RKO (cell line): ENCODE measurements at regions not wholly inside any gene's neighbourhood (a gene's known extent, or its start where the extent isn't known, plus 50 kb on each side); places are given as distances from the start of the nearest gene placed in this dataset.
"Not testable (repeated sequence)": the region's sequence is repeated elsewhere in the genome, so short reads cannot be mapped to it uniquely, and the experiment has no call there.

ENCODE experiments used
- DNase-seq: peaks from one replicate; pipeline ENCODE4 v3.0.0-alpha.2; 2016; ENCODE audit warnings: low spot score

DNA sequence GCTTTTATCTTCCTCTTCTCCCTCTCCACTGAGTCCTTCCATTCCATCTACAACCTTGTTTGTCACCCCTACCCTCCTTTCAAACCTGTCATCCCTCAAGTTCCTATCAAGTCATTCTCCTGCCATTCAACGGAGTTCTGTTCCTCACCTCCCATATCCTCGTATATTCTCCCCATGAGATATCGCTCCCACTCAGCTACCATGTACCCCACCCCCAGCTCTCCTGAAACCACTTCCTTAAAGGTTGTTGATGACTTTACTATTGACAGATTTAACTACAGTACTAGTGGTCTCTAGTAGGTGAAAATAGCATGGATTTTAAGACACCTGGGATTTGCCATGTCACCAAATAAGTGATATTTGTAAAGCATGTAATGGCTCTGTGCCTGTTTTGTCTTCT lies 107.4 kb upstream of the BARHL2 start:
- no peak for DNase-seq

DNA sequence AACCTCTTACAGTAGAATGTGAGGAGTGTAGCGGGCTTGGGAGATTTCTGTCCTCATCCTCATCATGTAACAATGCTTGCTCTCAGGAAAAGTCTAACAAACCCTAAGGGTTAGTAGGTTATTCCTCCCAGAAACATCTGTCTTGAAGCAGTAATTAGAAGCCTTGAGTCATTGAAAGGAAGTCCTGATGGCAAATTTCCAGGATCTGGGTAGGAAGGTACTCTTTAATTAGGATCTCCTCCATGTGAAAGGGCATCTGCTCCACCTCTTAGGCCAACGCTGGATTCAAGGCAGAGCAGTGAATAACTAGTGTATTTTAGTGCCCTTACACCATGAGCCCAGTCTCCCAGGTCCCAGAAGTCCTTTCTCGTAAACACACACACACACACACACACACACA lies 106.6 kb upstream of the BARHL2 start:
- peak; percentile 3 for DNase-seq

- DNase-seq, result no peak
Measured at GRCh38 chr1:90821788-90822359, 104.8 kb upstream of the BARHL2 start.

- DNase-seq, result no peak
Measured at GRCh38 chr1:90821152-90821787, 104.2 kb upstream of the BARHL2 start.

DNA sequence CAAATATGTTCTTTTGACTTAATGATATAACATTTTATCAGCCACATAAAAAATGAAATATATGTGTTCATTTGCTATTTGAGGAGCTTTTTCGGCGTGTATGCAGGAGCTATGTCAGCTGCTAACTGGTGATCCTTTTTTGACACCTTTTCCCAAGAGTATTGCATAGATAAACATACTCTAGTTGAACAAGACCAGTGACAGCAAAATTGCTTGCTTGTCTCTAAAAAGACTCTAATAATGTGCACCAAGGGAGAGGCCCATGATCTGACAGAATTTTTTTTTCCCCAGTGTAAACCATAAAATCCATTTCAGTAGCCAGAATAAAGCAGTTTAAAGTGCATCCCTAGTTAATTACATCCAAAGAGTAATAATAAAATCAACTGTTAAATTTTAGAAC lies 103.6 kb upstream of the BARHL2 start:
- no peak for DNase-seq

DNA sequence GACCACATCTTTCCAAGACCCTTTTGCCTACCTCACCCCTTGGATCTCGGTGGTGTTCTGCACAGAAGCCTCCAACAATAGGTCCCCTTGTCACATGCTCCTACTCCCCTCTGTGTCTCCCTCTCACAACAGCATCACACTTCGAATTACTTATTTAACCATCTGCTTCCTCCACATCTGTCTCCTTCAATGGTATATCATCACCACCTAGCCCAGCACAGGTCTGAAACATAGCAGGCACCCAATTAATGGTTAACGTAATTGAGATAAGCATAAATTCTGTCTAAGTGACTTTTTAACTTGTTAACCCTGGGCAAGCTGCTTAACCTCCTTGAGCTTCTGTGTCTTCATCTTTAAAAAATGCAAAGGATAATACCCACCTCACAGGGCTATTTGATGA lies 100.3 kb upstream of the BARHL2 start:
- DNase-seq, result no peak

DNA sequence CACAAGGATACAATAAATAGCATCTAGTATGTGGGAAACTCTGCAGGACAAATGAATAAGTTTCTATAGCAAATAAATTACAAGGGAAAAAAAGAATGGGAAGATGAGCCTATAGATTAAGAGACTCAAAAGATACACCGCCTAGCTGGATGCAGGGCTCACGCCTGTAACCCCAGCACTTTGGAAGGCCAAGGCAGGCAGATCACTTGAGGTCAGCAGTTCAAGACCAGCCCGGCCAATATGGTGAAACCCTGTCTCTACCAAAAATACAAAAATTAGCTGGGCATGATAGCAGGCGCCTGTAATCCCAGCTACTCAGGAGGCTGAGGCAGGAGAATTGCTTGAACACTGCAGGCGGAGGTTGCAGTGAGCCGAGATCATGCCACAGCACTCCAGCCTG lies 95.1 kb upstream of the BARHL2 start:
- DNase-seq, result not testable (repeated sequence)

DNA sequence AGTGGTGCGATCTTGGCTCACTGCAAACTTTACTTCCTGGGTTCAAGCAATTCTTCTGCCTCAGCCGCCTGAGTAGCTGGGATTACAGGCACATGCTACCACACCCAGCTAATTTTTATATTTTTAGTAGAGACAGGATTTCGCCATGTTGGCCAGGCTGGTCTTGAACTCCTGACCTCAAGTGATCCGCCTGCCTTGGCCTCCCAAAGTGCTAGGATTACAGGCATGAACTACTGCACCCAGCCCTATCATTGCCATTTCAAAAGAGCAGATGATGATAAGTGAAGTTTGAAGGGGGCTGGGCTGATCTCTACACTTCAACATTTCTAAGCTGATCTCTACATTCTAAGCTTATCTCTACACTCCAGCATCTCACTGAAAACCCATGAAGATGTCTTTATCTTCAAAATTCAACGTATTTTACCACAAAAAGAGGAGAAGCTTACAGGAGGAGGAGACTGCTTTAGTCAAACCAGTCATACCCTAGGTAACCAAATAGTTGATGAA lies 94.4 kb upstream of the BARHL2 start:
- not testable (repeated sequence) for DNase-seq

DNA sequence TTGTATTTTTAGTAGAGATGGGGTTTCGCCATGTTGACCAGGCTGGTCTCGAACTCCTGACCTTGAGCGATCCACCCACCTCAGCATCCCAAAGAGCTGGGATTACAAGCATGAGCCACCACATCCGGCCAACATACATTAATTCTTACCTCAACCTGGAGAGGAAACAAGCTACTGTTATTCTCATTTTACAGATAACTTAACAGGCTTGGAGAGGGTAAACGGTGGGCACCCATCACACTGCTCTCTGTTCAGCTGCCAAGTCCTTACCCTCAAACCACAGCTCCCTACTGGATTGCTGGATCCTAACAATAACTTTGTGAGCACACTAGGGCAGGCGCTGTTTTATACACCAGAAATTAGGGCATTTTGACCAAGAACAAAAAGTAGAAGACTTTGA lies 93.6 kb upstream of the BARHL2 start:
- DNase-seq, result no peak

DNA sequence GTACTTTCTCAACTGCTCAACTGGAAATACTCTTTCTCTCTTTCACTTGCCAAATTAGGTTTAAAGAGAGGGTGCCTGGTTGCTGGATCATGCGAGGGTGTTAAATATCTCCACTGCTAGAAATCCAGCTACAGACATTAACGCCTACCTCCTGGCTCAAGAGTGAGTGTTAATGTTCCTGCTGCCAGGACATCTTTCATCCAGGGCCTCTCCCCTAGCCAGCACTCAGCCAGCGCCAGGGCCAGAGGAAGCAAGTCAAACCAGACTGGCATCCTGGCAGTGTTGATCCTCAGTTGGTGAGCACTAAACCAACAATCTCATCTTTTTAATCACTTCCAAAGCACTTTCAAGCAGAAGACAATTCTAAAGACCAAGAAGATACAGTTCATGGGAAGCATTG lies 92.9 kb upstream of the BARHL2 start:
- DNase-seq, result no peak

- DNase-seq, result no peak
Measured at GRCh38 chr1:90809093-90809492, 92.0 kb upstream of the BARHL2 start.

DNA sequence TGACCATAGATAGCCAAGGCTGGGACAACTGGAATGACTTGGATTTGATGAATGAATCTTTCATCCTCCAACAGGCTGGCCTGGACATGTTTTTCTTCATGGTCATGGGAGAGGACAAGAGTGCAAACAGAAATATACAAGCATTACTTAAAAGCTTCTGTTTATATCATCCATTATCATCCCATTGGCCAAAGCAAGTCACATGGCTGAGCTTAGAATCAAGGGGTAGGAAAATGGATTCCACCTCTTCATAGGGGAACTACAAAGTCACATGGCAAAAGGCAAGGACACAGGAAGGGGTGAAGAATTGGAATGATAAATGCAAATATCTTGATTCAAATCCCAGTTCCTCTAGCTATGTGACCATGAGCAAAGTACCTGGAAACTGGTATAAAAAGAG lies 90.2 kb upstream of the BARHL2 start:
- DNase-seq, result no peak

GRCh38 chr1:90802622-90803021 lies 85.5 kb upstream of the BARHL2 start:
- DNase-seq, result no peak

- DNase-seq, result no peak
Measured at GRCh38 chr1:90800012-90800717, 83.1 kb upstream of the BARHL2 start.

GRCh38 chr1:90799326-90799725 lies 82.2 kb upstream of the BARHL2 start:
- DNase-seq, result no peak

DNA sequence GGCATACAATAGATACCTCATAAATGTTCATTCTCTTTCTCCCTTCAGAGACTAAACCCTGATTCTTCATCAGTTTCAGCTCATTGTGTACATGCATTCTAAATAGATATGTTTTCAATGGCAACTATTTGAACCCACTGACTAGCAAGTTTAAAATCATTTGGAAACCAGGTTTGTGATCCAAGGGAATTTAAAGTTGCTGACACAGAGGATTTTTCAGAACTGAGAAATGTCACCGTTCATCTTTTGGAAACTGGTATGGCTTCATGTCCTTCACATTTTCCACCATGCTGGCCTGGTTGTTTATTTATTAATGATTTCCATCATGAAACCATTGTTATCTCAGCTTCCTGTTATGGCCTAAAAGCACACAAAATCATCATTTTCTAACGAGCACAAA lies 81.8 kb upstream of the BARHL2 start:
- no peak for DNase-seq

- DNase-seq, result no peak
Measured at GRCh38 chr1:90798344-90798743, 81.2 kb upstream of the BARHL2 start.

DNA sequence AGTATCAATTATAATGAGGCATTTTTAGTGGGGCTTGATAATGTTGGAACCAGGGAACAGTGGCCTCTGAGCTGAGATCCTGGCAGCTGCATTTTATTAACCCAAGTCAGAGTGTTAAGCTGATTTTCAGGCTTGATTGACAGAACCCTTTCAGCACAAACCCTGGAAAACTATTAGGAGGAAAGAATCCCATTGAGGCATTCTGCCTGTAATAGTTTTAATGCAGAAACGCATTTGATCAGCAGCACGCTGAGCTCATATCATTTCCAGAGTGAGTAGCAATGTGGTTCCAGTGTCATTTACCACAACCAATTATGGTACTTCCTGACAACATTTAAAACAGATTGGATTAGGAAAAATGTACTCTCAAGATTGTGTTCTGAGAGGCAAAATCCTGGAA lies 78.3 kb upstream of the BARHL2 start:
- no peak for DNase-seq

GRCh38 chr1:90786709-90787108 lies 69.6 kb upstream of the BARHL2 start:
- no peak for DNase-seq

DNA sequence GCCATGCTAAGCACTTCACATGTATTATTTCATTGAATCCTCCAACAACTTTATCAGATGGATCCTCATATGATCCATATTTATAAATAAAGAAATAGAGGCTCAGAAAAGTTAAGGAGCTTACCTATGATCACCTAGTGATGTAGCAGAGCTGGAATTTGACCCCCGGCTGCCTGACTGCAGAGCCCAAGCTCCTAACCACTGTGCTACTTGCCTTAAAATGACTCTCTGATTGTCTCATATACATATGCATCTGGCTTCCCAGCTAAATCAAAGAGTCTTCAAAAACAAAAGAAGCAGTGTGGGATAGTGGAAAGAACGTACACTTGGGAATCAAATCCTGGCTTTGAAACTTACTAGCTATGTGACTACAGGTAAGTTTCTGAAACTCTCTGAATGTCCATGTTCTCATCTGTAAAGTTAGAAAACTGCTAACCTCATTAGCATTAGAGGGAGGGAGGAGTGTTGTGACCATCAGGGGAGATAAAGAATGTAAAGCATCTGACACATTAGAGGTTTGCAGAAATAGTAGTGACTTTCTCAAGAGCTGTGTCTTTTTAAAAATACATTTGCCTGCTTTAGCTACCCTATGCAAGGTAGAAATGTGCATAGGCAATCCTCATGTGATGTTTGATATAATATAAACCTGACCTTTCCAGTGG lies 67.2 kb upstream of the BARHL2 start:
- no peak for DNase-seq

DNA sequence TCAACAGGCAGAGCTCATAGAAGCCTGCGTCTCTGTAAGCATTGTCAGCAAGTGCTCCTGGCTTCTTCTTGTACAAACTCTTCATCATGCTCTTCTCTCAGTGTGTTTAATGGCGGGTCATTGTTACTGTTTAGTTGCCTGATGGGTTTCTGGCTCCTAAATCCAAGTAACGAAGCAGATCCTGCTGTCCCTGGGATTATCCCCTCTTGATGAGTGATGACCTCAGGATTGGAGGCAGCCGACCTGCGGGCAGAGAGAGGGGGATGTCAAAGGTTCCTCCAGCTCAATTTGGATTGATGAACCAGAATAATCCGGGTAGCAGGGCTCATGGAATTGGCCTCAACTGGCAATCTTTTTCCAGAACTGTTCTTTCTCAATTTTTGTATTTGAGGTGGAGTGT lies 66.1 kb upstream of the BARHL2 start:
- no peak for DNase-seq

DNA sequence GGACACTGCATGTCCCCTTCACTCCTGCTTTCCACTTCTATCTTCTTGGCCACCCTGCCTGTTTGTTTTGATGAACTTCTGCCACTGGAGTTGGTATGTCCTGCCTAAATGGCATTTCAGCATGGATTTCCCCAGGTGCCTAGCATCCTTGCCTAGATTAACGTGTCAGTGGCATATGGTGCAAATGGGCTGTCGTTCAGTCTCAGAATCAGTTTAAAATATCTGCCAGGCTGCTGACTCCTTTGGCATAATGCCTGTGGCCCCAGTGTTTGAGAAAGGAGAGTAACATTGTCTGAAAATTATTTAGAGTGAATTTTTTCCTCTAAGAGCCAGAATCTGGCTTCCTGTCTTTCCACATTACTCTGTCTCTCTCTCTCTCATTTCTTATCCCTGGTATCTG lies 64.9 kb upstream of the BARHL2 start:
- DNase-seq, result no peak

DNA sequence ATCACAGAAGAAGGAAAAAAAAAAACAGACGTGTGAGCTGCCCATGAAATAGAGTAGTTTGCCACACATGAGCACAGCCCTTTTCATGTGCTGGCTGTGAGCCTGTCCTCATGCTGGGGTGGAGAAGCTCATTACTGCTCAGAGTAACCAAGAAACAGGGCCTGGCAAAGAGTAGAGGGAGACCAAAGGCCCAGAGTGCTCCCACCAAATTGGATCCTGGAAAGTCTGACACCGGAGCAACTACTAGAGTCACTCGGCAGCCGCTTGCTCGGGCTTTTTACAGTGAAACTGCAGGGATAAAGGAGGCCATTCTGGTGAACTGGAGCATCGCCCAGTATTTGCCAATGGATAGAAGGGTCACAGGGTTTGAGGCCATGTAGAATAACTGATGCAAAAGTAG lies 64.4 kb upstream of the BARHL2 start:
- no peak for DNase-seq
